GM23248 (cell line): ENCODE measurements at regions not wholly inside any gene's neighbourhood (a gene's known extent, or its start where the extent isn't known, plus 50 kb on each side); places are given as distances from the start of the nearest gene placed in this dataset.

Experiments
- EZH2 ChIP-seq: fragments of 200-600 bp; sonication (generic); IDR thresholded peaks from 2 replicates; pipeline ENCODE4 v1.6.1; 2018; ENCODE audit warnings: antibody characterized with exemption, mild to moderate bottlenecking; ENCODE audit not compliant: insufficient read depth, poor library complexity, severe bottlenecking
- EZH2phosphoT487 ChIP-seq: fragments of 200-600 bp; sonication (generic); IDR thresholded peaks from 2 replicates; pipeline ENCODE4 v1.6.1; 2018; ENCODE audit warnings: antibody characterized with exemption, moderate library complexity, mild to moderate bottlenecking, low read depth; ENCODE audit not compliant: insufficient read depth

- TF ChIP-seq EZH2 (no peak), EZH2phosphoT487 (no peak)
Observed at GRCh38 chr15:70217226-70218160, 119.8 kb upstream of the TLE3 start.
